GM20431 (cell line): ENCODE measurements at regions not wholly inside any gene's neighbourhood (a gene's known extent, or its start where the extent isn't known, plus 50 kb on each side); places are given as distances from the start of the nearest gene placed in this dataset.

Experiments used
- in situ Hi-C: fragments of 300-500 bp; cut with MseI, MboI; formaldehyde crosslinking; loops from one replicate; pipeline ENCODE4 v1.15.0; 2020; ENCODE audit warnings: low sequenced_read_pairs; ENCODE audit not compliant: unreplicated experiment

DNA sequence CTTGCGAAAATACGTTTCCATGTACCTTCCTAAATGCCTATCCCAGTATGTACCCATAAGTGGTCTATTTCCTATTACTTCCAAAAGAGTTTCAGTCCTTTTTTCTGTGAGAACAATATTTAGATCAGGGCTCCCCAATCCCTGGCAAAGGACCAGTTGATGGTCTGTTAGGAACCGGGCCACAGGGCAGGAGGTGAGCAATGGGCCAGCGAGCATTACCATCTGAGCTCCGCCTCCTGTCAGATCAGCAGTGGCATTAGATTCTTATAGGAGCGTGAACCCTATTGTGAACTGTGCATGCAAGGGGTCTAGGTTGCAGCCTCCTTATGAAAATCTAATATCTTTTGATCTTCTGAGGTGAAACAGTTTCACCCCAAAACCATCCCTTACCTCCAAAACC lies 859.1 kb downstream of the SLITRK6 start:
- in situ Hi-C loops: no loop called here

DNA sequence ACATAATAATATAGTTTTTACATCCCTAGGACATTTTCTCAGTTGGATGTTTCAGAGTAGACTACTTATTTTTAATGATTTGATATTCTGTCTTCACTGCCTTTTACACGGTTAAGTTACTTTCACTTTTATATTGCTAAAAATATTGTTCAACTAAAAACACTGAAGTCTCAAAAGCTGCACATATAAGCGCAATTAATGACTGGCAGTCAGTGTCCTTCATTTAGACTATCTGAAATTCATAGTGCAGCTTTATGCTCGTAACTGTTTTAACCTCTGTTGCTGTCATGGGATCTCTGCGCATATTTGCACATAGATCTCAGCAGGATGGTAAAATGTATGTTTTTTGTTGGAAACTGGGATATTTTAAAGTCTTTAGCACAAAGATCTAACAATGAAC lies 864.3 kb downstream of the SLITRK6 start:
- in situ Hi-C loops: no loop called here

DNA sequence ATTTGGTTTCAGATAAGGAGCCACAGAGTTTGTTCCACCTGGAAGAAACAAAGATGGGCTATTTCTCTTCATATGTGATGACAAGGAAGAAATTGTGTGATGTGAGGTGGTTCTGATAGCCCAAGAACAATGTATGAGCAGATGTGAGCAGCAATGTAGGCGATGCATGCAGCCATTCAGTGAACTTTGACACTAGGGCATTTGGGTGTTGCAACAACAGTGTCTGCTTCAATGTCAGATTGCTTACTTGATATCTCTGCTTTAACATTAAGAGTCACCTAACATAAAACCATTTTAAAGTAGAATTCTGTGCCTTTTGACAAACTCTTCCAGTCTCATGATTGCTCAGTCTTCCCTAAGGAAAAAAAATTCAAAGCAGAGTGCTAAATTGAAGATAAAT lies 865.4 kb downstream of the SLITRK6 start:
- in situ Hi-C loops: no loop called here

DNA sequence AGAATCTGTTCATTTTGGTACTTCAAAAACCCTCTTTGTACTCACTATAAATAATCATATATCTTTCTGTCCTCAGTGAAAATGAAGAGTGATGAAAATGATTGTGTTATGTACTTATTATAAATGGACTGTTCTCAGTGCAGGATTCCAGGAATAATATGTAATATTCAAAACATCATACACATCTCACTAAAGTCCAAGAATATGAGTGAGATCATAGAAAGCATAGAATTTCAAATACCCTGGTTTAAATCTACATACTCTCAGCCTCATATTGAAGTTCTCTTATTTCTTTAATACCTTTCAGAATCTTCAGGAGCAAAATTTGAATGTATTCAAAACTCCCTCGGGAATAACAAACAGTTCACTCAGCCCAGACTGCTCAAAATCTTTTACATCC lies 868.0 kb downstream of the SLITRK6 start:
- in situ Hi-C loops: no loop called here

DNA sequence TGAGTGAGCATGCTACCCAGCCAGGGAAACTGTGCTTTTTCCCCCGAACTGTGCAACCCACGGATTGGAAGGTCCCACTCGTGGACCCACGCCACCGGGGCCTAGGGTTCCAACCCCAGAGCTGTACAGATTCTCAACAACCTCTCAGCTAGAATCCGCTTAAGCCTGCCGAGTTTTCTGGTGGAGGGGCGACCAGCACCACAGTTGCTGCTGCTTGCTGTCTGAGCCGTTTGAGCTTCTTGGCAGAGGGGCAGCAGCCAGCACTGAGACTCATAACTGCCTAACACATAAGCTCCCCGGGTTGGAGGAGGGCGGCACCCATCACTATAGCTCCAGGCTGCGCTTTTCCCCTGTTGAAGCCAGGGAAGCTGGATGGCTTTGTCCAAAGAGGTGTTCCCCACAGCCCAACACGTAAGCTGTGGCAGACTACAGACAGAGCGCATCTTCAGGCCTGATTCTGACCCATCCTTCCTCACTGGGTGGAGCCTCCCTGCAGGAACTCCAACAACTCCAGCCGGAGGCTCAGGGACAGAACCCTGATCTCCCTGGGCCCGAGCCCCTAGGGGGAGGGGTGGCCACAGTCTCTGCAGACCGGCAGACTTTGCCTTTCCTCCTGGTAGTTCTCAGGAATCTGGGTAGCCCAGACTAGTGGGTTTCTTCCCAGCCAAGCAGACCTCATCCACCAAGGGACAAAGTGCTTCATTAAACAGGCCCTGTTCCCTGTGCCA lies 871.6 kb downstream of the SLITRK6 start:
- in situ Hi-C loops: no loop called here

DNA sequence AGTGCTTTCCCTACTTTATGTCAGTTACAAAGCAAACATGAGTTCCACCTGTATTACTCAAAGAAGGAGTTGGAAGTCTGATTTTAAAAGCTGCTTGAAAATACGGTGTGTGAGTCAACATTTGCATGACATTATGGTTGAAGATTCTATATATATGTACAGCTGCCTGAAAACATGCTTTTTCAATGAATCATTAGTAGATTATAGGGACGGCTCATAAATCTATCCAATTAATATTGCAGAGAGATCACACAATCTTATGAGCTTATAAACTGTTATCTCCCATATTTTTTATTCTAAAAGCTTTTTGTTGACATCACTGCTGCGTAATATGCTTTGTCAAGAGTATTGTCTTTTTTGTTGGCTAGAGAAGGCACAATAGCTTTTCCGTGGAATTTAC lies 873.8 kb downstream of the SLITRK6 start:
- in situ Hi-C loops: no loop called here

DNA sequence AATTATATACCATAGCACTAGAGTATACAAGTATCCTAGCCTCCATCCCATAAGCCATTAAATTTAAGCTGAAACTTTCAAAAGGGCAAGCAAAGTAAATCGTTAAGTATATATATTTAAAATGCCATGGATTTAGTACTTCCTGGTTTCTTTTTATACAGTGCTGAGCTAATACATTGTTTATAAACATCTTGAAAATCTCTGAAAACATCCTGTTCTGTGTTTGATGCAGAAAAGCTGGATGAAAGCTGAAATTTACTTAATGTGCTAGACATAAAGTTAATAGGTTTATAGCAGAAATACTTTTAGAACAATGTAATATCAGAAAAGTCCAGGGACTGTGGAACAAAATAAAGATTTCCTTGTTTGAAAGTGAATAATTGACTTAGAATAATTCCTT lies 875.4 kb downstream of the SLITRK6 start:
- in situ Hi-C loops: no loop called here

DNA sequence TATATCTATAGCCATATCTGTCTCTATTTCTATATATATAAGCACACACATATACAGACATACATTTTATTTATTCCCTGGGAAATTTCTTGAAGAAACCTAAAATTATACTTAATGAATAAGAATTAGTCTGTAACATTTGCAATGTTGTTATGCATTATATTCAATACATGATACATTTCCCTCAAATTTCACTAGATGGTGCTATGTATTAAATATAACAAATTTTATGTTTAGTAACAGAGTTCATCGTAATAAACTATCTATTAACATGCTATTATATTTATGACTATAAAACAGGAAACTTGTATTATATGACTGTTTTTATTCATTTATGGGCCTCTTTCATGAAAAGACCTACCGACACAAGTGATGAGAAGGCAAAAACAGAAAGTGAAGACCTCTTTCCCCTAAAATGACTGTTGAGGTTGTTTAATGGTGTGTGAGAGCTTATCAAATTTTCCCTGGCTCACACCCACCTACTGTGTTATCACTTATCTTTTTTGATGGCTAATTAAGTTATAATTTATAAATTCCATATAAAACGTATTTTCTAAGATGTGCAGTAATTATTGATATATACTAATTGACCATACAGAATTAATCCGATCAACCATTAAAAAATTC lies 881.9 kb downstream of the SLITRK6 start:
- in situ Hi-C loops: no loop called here

DNA sequence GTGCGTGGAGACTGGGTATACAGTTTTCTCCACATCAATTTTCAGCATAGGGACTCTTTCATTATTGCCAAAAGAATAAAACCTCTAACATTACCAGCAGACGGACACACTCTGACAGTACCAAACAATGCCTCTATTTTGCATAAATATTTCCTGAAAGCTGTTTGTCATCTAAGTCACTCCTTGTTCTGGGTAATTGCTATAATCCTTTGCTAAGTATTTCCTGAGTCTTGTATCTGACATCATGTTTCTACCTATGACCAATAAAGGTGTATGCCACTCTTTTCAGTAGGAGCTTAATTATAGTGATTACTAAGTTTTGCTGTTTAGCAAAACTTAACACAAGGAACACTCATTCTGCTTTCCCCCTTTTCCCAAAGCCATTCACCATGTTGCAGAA lies 886.5 kb downstream of the SLITRK6 start:
- in situ Hi-C loops: no loop called here

DNA sequence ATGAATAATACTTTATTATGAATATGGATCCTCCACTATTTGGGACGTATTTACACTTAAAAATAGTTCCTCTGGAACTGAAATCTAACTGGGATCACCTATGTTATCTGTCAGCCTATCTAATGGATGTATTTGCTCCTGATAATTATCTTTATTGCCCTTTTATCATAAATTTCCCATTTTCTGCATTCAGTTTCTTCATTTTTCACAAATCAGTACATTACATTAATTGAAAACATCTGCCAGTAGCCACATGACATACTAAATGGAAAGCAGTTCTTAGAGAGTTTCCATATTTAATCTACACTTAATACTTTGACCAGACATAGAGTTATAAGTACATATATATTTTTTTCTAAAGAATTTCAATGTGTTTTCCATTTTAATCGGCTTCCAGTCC lies 888.8 kb downstream of the SLITRK6 start:
- in situ Hi-C loops: no loop called here

DNA sequence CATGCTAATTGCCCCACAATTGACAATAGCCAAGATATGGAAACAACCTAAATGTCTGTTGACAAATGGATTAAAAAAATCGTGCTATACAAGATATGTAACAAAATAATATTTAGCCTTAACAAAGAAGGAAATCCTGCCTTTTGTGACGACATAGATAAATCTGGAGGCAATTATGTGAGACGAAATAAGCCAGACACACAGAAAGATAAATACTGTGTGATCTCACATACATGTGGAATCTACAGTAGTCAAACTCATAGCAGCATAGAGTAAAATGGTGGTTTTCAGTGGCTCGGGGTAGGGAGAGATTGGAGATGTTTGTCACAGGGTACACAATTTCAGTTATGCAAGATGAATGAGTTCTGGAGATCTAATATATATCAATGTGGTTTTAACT lies 895.8 kb downstream of the SLITRK6 start:
- in situ Hi-C loops: loop anchor here (10.0 kb wide), 1 partner anchor 901 kb away; no protein-coding TSS in a partner anchor

DNA sequence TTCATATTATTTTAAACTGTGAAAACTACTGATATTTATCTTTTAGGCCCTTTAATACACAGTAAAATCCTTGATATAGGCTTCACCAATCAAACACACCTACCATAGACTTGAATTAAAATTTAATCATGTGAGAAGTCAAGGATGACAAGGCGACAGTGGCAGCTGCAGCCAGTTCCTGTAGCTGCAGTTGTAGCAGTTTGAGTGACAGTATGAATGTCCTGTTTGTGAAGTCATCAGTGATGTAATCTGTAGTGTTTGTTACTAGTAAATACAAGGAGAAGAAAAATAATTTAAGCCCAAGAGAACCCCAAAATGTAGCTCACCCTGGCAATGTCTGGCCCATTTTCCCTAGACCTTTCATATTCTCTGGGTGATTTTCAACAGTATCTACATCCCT lies 897.0 kb downstream of the SLITRK6 start:
- in situ Hi-C loops: loop anchor here (10.0 kb wide), 1 partner anchor 903 kb away; no protein-coding TSS in a partner anchor

DNA sequence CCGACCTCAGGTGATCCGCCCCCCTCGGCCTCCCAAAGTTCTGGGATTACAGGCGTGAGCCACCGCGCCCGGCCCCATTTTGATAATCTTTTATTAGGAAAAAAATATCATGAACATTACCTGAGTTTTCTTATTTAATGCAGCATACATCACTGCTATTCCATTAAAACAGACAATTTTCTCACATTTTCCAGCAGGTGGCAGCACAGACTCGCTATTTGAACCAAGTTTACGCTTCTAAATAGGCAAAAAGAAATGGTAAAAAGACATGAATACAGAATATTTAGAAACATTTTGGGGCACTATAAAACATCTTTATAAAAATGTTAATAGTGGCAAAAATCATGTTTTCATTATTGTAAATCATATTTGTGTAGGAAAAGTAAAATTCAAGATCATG lies 903.1 kb downstream of the SLITRK6 start:
- in situ Hi-C loops: no loop called here

DNA sequence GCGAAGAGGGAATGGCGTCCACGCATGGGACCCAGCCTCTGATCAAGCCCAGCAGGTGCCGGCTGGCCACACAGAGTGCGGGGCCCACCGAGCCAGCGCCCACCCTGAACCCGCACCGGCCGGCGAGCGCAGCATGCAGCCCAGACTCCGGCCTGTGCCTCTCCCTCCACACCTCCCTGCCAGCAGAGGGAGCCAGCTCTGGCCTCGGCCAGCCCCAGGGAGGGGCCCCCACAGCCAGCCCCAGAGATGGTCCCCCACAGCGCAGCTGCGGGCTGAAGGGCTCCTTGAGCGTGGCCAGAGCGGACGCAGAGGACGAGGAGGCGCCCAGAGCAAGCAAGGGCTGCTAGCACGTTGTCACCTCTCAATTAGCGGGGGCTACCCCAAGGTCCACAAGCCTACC lies 904.5 kb downstream of the SLITRK6 start:
- in situ Hi-C loops: no loop called here

DNA sequence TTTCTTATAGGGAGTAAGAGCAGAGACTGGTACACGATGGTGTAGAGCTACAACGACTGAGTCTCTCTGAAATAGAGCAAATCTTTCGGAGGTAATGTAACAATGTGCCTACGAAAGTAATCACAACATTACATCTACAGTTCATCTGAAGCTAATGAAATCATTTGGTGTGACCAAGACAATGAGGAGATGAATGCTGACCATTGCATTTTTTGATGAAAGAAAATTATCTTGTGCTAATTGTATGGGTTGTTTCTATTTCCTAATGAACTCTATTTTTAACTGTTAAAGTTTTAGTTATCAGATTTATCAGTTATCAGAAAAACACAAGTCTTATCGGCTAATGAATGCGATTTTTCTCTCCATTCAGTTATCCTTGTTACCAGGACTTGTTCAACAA lies 913.4 kb downstream of the SLITRK6 start:
- in situ Hi-C loops: no loop called here

DNA sequence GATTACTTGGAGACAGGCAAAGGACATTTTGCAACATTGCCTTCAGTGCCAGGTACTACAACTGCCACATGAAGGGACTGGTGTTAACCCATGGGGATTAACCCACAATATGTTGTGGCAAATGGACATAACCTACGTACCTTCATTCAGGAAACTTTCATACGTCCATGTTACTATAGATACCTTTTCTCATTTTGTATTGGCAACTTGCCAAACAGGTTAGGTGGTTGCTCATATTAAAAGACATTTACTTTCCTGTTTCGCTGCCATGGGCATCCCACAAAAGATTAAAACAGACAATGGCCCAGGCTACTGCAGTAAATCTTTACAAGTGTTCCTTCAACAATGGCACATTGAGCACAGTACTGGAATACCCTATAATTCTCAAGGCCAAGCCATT lies 925.3 kb downstream of the SLITRK6 start:
- in situ Hi-C loops: no loop called here

DNA sequence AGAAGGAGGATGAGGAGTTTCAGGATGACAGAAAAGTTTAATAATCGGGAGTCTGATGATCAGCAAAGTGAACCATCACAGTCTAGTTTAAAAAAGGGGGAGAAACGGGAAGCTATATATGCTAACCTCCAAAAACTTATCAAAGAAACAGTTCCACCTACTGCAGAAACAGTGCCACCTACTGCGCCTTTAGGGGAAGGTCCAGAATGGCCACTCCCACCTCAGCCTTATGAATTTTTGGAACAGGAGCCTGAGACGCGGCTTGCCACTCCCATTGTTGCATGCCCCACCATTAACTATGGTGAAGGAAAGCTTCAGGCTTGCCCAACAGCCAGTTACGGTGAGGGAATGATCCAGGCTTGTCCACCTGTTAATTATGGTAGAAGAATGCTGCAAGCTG lies 929.0 kb downstream of the SLITRK6 start:
- in situ Hi-C loops: no loop called here

DNA sequence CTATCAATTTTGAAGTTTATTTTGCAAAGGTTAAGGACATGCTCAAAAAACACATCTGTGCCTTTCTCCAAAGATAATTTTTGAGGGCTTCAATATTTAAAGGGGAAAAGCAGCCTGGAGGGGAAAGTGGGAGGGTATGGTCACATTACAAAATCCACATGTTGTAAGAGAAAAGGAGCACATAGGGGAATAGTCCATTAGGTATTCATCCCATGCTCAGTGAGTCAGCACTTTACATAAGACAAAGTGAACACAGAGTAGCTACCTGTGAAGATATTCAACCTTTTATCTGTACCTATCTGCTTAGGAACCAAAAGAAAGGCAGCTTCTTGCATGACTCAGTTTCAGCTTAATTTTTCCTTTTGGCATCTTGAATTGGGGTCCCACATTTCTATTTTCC lies 932.0 kb downstream of the SLITRK6 start:
- in situ Hi-C loops: no loop called here

DNA sequence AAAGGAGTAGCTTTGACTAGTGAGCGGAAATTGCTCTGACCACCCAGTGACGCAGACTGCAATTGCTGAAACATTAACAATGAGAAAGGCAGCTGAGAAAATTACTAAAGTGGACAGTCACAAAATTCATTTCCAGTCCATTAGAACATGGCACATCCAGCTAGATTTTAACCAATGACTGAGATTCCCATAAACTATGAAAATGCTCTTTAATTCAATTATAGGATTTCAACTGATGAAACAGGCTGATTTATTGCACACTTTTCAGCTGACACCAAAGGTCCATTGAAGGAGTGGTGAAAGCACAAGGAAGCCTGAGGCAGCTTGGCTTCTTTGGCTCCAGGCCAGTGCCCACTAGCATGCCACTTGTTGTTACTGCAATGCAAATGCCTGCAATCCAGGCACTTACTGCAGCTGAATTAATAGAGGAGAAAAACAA lies 933.4 kb downstream of the SLITRK6 start:
- in situ Hi-C loops: no loop called here

DNA sequence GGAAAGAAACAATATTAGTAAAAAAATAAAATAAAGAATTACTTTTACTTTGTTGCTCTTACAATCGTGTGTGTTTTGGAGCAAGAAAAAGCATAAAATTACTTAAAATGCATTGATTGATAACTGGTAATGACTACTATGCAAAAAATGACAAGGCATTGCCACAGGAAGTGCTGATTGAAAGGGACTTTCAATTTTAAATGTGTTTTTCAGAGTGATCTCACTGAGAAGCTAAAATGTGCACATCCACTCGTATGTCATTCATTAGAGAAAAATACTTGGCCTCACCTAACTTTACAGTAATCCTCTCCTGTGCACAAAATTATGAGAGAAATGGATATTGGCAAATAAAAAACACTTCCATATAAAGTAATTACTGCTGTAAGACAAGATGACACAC lies 934.9 kb downstream of the SLITRK6 start:
- in situ Hi-C loops: no loop called here

DNA sequence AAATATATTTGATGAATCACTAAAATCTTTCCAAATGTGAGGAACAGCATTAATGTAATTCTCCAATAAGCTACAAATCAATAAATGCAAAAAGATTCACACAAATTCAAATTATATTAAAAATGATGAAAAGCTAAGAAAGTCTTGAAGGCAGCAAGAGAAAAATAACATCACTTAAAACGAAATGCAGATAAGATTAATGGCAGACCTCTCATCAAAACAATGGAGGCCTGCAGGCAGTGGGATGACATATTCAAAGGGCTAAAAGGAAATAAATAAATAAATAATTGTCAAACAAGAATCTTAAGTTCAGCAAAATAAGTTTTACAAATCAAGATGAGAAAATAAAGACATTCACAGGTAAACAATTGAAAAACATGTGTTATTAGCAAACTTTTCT lies 952.1 kb downstream of the SLITRK6 start:
- in situ Hi-C loops: no loop called here
